ENCODE measurements at regions not wholly inside any gene's neighbourhood (a gene's known extent, or its start where the extent isn't known, plus 50 kb on each side); places are given as distances from the start of the nearest gene placed in this dataset.

GRCh38 chr1:73943270-73943669, 254.7 kb downstream of the LRRIQ3 start (continued):
- TF ChIP-seq ETS1 (IDR thresholded peaks at IDR 0.05) (no peak), EZH2 (IDR thresholded peaks at IDR 0.05; ENCODE audit: low read depth, unreplicated experiment) (no peak)
- TF ChIP-seq, protein P1, sequence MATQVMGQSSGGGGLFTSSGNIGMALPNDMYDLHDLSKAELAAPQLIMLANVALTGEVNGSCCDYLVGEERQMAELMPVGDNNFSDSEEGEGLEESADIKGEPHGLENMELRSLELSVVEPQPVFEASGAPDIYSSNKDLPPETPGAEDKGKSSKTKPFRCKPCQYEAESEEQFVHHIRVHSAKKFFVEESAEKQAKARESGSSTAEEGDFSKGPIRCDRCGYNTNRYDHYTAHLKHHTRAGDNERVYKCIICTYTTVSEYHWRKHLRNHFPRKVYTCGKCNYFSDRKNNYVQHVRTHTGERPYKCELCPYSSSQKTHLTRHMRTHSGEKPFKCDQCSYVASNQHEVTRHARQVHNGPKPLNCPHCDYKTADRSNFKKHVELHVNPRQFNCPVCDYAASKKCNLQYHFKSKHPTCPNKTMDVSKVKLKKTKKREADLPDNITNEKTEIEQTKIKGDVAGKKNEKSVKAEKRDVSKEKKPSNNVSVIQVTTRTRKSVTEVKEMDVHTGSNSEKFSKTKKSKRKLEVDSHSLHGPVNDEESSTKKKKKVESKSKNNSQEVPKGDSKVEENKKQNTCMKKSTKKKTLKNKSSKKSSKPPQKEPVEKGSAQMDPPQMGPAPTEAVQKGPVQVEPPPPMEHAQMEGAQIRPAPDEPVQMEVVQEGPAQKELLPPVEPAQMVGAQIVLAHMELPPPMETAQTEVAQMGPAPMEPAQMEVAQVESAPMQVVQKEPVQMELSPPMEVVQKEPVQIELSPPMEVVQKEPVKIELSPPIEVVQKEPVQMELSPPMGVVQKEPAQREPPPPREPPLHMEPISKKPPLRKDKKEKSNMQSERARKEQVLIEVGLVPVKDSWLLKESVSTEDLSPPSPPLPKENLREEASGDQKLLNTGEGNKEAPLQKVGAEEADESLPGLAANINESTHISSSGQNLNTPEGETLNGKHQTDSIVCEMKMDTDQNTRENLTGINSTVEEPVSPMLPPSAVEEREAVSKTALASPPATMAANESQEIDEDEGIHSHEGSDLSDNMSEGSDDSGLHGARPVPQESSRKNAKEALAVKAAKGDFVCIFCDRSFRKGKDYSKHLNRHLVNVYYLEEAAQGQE (IDR thresholded peaks at IDR 0.05; ENCODE audit: unreplicated experiment) = no peak

GRCh38 chr1:73930293-73930692, 267.7 kb downstream of the LRRIQ3 start:
- H3K4me2 ChIP-seq = peak overlapping the region; percentile 44; the same call in 1 of the 2 replicates
- H2AFZ ChIP-seq = no peak overlapping the region
- Mint-ChIP-seq H3K9me3 (no peaks in the 10 kb centered on the region), H3K27me3 (ENCODE audit: insufficient read depth, low read depth, poor library complexity) (no peaks in the 10 kb centered on the region), H3K4me3 (no peak overlapping the region), H3K36me3 (ENCODE audit: low read depth) (no peaks in the 10 kb centered on the region), H3K4me1 (peaks cover 8% of the 10 kb centered on the region; the same call in 2 of the 3 replicates), H3K27ac (no peak overlapping the region)
- no peak for TF ChIP-seq ETS1 (IDR thresholded peaks at IDR 0.05)
- H3K27ac ChIP-seq (ENCODE audit: low read depth) = no peak overlapping the region
- H3F3A ChIP-seq (replicated peaks; ENCODE audit: low read depth) = no peaks in the 10 kb centered on the region
- H3K4me3 ChIP-seq = no peak overlapping the region
- peaks cover 13% of the 10 kb centered on the region for H3K4me1 ChIP-seq (ENCODE audit: insufficient read depth)
- no peaks in the 10 kb centered on the region for H4K20me1 ChIP-seq (replicated peaks; ENCODE audit: insufficient read depth)
- no peaks in the 10 kb centered on the region for H3K27me3 ChIP-seq (ENCODE audit: insufficient read depth)
- DNase-seq (ENCODE audit: low spot score) (no peak), ATAC-seq (peak; percentile 73)
- no peaks in the 10 kb centered on the region for H3K36me3 ChIP-seq (ENCODE audit: insufficient read depth)
- H3K9me2 ChIP-seq (ENCODE audit: insufficient read depth) = no peaks in the 10 kb centered on the region
- no peaks in the 10 kb centered on the region for H3K79me2 ChIP-seq (replicated peaks; ENCODE audit: insufficient read depth)

DNA sequence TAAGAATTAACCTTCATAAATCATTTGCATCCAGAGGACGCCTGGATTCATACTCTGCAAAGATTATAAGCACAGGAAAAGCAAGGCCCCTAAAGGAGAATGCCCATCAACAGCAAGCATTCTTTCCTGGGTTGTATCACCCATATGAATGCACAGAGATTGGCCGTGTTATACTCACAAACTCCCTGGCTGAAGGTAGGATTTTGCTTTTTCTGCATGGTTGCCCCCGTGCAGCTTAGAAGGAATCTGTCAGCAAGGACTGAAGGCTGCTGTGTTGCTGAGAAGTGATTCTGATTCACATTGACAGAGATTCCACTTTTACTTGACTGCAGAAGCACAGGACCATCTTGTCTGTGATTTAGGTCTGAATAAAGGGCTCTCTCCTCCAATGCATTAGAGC, 283.0 kb downstream of the LRRIQ3 start:
- Histone ChIP-seq H3K9me2 (ENCODE audit: insufficient read depth) (no peaks in the 10 kb centered on the region), H4K20me1 (replicated peaks; ENCODE audit: insufficient read depth) (no peaks in the 10 kb centered on the region), H2AFZ (peak overlapping the region; percentile 77), H3F3A (replicated peaks; ENCODE audit: low read depth) (no peaks in the 10 kb centered on the region), H3K36me3 (ENCODE audit: insufficient read depth) (no peaks in the 10 kb centered on the region), H3K4me1 (ENCODE audit: insufficient read depth) (no peaks in the 10 kb centered on the region), H3K27ac (ENCODE audit: low read depth) (no peak overlapping the region), H3K79me2 (replicated peaks; ENCODE audit: insufficient read depth) (no peaks in the 10 kb centered on the region), H3K27me3 (ENCODE audit: insufficient read depth) (no peaks in the 10 kb centered on the region), H3K4me2 (no peak overlapping the region), H3K4me3 (no peak overlapping the region)
- no peak for ATAC-seq
- H3K27ac Mint-ChIP-seq = no peak overlapping the region
- no peak overlapping the region for H3K4me3 Mint-ChIP-seq
- H3K9me3 Mint-ChIP-seq = peaks cover 17% of the 10 kb centered on the region
- peaks cover 4% of the 10 kb centered on the region; the same call in 1 of the 3 replicates for H3K4me1 Mint-ChIP-seq
- no peak for DNase-seq (ENCODE audit: low spot score)
- H3K36me3 Mint-ChIP-seq (ENCODE audit: low read depth) = peaks cover 12% of the 10 kb centered on the region
- H3K27me3 Mint-ChIP-seq (ENCODE audit: insufficient read depth, low read depth, poor library complexity) = peaks cover 2% of the 10 kb centered on the region
- TF ChIP-seq ZNF331 (CRISPR knock-in tag; IDR thresholded peaks at IDR 0.05; ENCODE audit: low read depth) = no peak
- TF ChIP-seq CREB1 (CRISPR knock-in tag; IDR thresholded peaks at IDR 0.05; ENCODE audit: low read depth) = no peak
- TF ChIP-seq, protein P2, sequence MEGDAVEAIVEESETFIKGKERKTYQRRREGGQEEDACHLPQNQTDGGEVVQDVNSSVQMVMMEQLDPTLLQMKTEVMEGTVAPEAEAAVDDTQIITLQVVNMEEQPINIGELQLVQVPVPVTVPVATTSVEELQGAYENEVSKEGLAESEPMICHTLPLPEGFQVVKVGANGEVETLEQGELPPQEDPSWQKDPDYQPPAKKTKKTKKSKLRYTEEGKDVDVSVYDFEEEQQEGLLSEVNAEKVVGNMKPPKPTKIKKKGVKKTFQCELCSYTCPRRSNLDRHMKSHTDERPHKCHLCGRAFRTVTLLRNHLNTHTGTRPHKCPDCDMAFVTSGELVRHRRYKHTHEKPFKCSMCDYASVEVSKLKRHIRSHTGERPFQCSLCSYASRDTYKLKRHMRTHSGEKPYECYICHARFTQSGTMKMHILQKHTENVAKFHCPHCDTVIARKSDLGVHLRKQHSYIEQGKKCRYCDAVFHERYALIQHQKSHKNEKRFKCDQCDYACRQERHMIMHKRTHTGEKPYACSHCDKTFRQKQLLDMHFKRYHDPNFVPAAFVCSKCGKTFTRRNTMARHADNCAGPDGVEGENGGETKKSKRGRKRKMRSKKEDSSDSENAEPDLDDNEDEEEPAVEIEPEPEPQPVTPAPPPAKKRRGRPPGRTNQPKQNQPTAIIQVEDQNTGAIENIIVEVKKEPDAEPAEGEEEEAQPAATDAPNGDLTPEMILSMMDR (conservative IDR thresholded peaks at IDR 0.05; ENCODE audit: low read depth in 2 of 2) = no peak
- TF ChIP-seq POLR2AphosphoS5 (IDR thresholded peaks at IDR 0.05; ENCODE audit: low read depth) = no peak
- no peak for TF ChIP-seq EZH2phosphoT487 (IDR thresholded peaks at IDR 0.05; ENCODE audit: unreplicated experiment)
- TF ChIP-seq ETS1 (IDR thresholded peaks at IDR 0.05) = no peak
- no peak for TF ChIP-seq STAT1 (IDR thresholded peaks at IDR 0.05; ENCODE audit: unreplicated experiment)

All from GM23338 (cell line).